ENCODE measurements at regions not wholly inside any gene's neighbourhood (a gene's known extent, or its start where the extent isn't known, plus 50 kb on each side); places are given as distances from the start of the nearest gene placed in this dataset.

GRCh38 chr5:92652756-92653155, 928.3 kb downstream of the NR2F1-AS1 start:
- Histone ChIP-seq H3K27me3 (no peaks in the 10 kb centered on the region), H3K36me3 (no peaks in the 10 kb centered on the region), H3K9me3 (no peaks in the 10 kb centered on the region), H3K27ac (no peak overlapping the region), H3K4me1 (no peaks in the 10 kb centered on the region), H3K4me3 (no peak overlapping the region)
- ATAC-seq (no peak), DNase-seq (no peak)
- no peak for TF ChIP-seq POLR2A (IDR thresholded peaks at IDR 0.05)
- no peak for TF ChIP-seq CTCF (IDR thresholded peaks at IDR 0.05)
- WGBS, 4 donors: 76 to 83% (median 80%) methylated on average over 1 of the region's 1 CpG
- intact Hi-C loops (cut with DNase I): no loop called here

- 26 to 33% (median 29%) methylated on average over 4 of the region's 4 CpGs for WGBS, 4 donors
- peak in 2 of 4 donors; percentile 18 to 50 for ATAC-seq
- H3K36me3 ChIP-seq: no peaks in the 10 kb centered on the region
- intact Hi-C loops (cut with DNase I): no loop called here
- H3K27me3 ChIP-seq: no peaks in the 10 kb centered on the region
- DNase-seq: no peak
- no peaks in the 10 kb centered on the region for H3K9me3 ChIP-seq
- peaks cover 0 to 12% (median 0%) of the 10 kb centered on the region in 12 donors for H3K4me1 ChIP-seq
- TF ChIP-seq CTCF (IDR thresholded peaks at IDR 0.05) (no peak), POLR2A (IDR thresholded peaks at IDR 0.05) (no peak)
- no peak overlapping the region for H3K27ac ChIP-seq
- H3K4me3 ChIP-seq: no peak overlapping the region
Observed at GRCh38 chr5:92644266-92644886, 936.6 kb downstream of the NR2F1-AS1 start.

- H3K27me3 ChIP-seq: no peaks in the 10 kb centered on the region
- DNase-seq (no peak), ATAC-seq (peak in 2 of 4 donors; percentile 37 to 58)
- no peaks in the 10 kb centered on the region for H3K9me3 ChIP-seq
- H3K36me3 ChIP-seq: no peaks in the 10 kb centered on the region
- TF ChIP-seq POLR2A (IDR thresholded peaks at IDR 0.05): no peak
- TF ChIP-seq CTCF (IDR thresholded peaks at IDR 0.05): no peak
- intact Hi-C loops (cut with DNase I): no loop called here
- H3K4me1 ChIP-seq: peaks cover 0 to 12% (median 0%) of the 10 kb centered on the region in 12 donors
- peak overlapping the region in 9 of 12 donors; percentile 23 to 41 (median 36) for H3K4me3 ChIP-seq
- H3K27ac ChIP-seq: no peak overlapping the region
- 10 to 17% (median 13%) methylated on average over 10 of the region's 10 CpGs for WGBS, 4 donors
Observed at GRCh38 chr5:92641031-92641962, 939.7 kb downstream of the NR2F1-AS1 start.

- Histone ChIP-seq H3K27ac (no peak overlapping the region), H3K4me1 (peaks cover 0 to 12% (median 0%) of the 10 kb centered on the region in 12 donors), H3K27me3 (no peaks in the 10 kb centered on the region), H3K4me3 (no peak overlapping the region), H3K9me3 (no peaks in the 10 kb centered on the region), H3K36me3 (no peaks in the 10 kb centered on the region)
- ATAC-seq: no peak
- 72 to 81% (median 77%) methylated on average over 3 of the region's 3 CpGs for whole genome bisulfite sequencing, 4 donors
- TF ChIP-seq POLR2A (IDR thresholded peaks at IDR 0.05) (no peak), CTCF (IDR thresholded peaks at IDR 0.05) (no peak)
- DNase-seq: no peak
- intact Hi-C loops (cut with DNase I): no loop called here
Observed at GRCh38 chr5:92640340-92640739, 940.7 kb downstream of the NR2F1-AS1 start.

Data from heart left ventricle (tissue), 16 donors.